ENCODE measurements at regions not wholly inside any gene's neighbourhood (a gene's known extent, or its start where the extent isn't known, plus 50 kb on each side); places are given as distances from the start of the nearest gene placed in this dataset.
"Not testable (repeated sequence)": the region's sequence is repeated elsewhere in the genome, so short reads cannot be mapped to it uniquely, and the experiment has no call there.

DNA sequence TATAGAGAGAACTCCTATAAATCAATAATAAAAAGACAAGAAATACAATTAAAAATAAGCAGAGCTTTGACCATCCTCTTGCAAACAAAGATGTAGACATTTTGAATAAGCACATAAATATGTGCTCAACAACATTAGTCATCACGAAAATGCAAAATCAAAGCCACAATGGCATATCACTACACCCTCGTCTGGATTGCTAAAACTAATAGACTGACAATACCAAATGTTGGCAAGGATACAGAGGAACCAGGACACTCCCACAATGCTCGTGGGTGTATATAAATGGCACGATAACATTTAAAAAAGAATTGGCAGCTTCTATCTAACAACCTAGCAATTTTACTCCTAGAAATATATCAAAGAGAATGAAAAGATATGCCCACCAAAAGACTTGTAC is 530.8 kb downstream of the HAPSTR1 start:
- in situ Hi-C loops (cut with HindIII; ENCODE audit: low sequenced_read_pairs): no loop called here
- DNase-seq (ENCODE audit: low spot score): no peak

DNA sequence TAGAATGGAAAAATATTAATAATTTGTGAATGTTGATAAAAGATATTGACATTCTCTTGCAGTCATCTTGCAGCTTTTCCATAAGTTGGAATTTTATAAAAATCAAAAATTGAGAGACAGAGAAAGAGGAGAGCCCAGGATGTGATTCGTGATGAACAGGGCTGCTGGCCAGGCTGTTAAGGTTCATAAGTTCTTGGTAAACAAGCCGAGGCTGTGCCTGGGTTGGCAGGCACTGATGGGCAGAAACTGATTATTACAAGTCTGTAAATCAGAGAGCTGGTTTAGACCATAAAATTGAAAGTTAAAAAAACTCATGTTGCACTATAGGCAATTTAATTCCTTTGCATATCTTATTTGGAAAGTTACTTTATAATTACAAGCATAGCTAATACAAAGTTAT is 533.7 kb downstream of the HAPSTR1 start:
- in situ Hi-C loops (cut with HindIII; ENCODE audit: low sequenced_read_pairs): no loop called here

DNA sequence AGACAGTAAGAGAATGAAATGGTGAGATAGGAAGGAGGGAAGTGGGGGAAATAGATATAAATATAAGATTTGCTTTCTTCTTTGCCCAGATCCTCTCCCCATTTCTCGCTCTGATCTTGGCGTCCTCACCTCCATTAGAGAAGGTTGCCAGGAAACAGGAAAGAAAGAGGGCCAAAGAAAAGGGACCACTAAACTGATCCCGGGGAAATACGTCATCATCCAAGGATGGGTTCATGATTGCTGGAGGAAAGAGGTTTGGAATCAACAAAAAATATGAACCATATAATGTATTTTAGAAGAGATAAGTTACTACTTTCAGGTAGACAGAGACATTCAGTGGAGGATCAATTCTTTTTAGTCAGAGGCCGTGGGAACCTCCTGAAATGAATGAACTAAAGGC is 536.0 kb downstream of the HAPSTR1 start:
- in situ Hi-C loops (cut with HindIII; ENCODE audit: low sequenced_read_pairs): no loop called here
- no peak for DNase-seq (ENCODE audit: low spot score)

More for the DNA sequence above, 533.7 kb downstream of the HAPSTR1 start:
- DNase-seq (ENCODE audit: low spot score): no peak

DNA sequence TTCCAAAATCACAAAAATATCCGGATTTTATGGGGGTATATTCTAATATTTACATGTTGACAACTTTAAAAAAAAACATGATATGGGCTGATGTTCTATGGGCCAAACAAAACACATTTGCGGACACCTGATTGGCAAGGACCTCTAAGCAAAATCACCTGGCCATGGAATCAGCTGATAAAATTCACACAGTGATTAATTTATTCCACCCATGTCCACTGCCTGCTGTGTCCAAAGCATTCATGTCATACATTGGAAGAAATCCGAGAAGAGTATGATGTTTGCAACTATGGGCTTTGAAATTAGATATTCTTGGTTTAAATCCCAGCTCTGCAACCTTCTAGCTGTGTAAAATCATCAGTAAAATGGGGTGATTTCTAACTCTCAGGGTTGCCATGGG is 538.7 kb downstream of the HAPSTR1 start:
- no peak for DNase-seq (ENCODE audit: low spot score)
- in situ Hi-C loops (cut with HindIII; ENCODE audit: low sequenced_read_pairs): no loop called here

DNA sequence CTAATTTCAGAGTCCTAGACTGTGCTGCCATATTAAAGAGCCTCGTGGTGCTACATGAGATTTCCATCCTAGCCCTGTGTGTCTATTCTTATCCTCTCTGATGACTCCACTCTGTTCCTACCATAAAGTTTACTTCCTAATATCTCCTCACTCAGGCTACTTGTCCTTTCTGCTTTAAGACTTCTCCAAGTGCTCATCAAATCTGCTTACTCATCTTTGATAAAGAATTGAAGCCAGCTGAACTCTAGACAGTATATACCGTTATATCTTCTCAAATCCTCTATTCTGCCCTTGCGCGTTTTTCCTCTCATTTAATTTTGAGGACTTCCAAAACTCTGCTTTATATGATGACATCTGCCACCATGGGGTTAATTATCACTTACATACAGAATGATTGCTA is 539.5 kb downstream of the HAPSTR1 start:
- DNase-seq (ENCODE audit: low spot score): no peak
- in situ Hi-C loops (cut with HindIII; ENCODE audit: low sequenced_read_pairs): no loop called here

DNA sequence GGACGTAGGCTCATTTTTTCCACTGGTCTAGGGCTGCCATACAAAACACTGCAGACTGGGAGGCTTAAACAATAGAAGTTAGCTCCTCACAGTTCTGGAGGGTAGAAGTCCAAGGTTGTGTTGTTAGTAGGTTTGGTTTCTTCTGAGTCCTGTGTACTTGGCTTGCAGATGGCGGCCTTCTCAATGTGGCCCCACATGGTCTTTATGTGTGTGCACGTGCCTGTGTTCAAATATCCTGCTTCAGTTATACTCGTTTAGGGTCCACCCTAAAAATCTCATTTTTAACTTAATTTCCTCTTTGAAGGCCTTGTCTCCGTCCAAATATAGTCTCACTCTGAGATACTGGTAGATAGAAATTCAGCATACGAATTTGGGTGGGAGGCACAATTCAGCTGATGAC is 542.4 kb downstream of the HAPSTR1 start:
- in situ Hi-C loops (cut with HindIII; ENCODE audit: low sequenced_read_pairs): no loop called here

DNA sequence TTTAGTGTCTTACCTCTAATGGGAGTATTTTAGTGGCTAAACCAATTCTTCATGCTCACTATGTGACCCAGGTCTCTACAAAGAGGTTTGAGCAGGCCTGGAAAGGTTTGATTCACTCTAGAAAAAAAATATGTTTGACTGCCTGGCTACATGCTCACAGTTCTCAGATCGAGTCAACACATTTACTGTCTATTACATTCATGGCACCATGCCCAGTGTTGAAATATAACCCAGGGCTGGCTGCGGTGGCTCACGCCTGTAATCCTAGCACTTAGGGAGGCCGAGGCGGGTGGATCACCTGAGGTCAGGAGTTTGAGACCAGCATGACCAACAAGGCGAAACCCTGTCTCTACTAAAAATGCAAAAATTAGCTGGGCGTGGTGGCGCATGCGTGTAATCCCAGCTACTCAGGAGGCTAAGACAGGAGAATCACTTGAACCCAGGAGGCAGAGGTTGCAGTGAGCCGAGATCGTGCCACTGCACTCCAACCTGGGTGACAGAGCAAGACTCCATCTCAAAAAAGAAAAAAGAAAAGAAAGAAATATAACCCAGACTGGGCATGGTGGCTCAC is 543.8 kb downstream of the HAPSTR1 start:
- in situ Hi-C loops (cut with HindIII; ENCODE audit: low sequenced_read_pairs): not testable (repeated sequence)

More for the DNA sequence above, 542.4 kb downstream of the HAPSTR1 start:
- DNase-seq (ENCODE audit: low spot score): no peak

DNA sequence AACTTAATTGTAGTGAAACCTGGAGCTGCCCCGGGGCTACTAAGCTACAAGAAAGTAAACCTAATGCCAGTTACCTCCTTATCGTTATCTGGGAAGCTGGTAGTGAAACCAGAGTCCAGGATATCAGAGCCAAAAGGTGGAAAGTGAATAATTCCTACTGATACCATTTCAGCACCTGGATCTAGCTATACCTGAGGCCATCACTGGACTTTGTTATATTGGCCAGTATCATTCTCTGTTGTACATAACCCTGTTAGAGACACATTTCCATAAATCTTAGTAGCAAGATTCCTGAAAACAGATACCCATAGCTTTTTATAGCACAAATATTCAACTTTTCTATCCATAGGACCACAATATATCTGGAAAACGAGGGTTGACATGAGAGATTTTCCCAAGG is 538.0 kb downstream of the GRIN2A start:
- in situ Hi-C loops (cut with HindIII; ENCODE audit: low sequenced_read_pairs): no loop called here
- no peak for DNase-seq (ENCODE audit: low spot score)

More for the DNA sequence above, 543.8 kb downstream of the HAPSTR1 start:
- not testable (repeated sequence) for DNase-seq (ENCODE audit: low spot score)

DNA sequence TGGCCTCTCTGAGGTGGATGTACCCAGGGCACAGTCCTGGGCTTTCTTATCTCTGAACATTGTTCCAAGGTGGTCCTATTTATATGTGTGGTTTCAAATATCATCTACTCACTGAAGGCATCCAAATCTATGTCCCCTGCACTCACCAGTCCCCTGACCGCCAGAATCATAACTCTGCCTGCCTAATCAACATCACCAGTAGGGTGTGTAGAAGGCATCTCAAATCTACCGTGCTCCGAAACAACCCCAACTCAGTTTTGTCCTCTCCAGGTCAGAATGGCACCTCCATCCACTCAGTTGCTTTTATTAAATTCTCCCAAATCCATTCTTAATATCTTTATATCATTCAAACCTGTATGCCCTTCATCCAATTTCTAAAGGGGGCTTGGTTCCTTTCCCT is 536.3 kb downstream of the GRIN2A start:
- DNase-seq (ENCODE audit: low spot score): peak; percentile 4
- in situ Hi-C loops (cut with HindIII; ENCODE audit: low sequenced_read_pairs): no loop called here

DNA sequence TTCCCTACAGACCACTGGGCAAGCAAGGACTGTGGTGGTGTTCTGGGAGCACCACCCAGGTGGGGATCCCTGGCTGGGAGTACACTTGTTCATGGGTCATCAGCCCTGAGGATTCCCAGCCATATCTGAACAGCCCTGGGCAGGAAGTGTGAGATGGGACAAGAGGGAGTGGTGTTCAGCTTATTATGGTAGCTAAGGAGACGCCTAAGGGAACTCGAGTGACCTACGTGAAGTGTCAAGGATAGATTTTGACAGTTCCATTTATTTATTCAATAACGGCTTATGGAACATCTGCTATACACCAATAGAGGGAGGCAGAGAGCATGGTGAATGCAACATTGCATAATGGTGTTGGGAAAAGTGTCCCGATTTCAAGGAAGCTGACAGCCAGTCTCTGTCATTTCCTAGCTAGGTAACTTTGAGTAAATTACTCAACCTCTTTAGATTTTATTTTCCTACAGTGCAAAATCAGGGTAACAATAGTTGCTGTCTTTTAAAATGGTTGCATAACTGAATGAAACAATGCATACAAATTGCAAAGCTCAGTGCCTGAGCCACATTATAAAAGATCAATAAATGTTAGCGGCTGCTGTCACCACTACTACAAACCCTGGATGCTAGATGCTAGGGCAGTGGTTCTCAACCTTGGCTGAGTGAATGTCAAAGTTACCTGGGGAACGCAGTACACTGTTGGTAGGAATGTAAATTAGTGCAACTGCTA is 534.1 kb downstream of the GRIN2A start:
- peak; percentile 71 for DNase-seq (ENCODE audit: low spot score)
- in situ Hi-C loops (cut with HindIII; ENCODE audit: low sequenced_read_pairs): no loop called here

DNA sequence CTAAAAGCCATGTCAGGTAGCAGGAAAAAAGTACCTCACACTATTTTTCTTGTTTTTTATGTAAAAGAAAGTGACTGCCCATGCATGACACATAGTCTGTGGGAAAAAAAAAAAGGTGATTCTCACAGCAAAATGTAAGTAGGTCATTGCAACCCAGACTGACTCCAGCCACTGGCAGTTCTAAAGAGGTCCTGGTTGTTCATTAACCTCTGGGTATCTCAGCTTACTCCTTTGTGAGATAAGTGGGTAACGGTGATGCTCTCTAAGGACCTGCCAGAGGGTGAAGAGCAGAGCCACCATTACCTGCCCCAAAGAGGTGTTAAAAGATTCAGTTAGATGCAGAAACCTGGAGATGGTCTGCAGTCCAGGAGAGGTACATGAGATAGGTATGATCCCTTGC is 531.9 kb downstream of the GRIN2A start:
- DNase-seq (ENCODE audit: low spot score): no peak
- in situ Hi-C loops (cut with HindIII; ENCODE audit: low sequenced_read_pairs): no loop called here

DNA sequence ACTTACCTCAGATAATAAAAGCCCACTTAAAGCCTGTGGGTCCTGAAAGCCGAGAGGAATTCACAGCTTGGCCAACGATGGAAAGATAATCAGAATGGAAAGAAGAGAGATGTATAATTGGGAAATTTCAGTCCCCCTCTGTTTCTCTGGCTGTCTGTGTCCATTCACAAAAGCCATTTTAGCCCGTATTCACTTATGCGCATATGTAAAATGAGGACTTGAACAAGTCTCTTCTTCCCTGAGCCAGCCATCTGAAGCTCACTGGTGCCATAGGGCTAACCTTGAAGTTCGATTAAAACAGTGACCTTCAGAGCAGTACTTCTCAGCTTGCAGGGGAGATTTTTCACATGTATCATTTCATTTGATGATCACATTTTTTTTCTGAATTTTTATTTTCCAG is 527.2 kb downstream of the GRIN2A start:
- no peak for DNase-seq (ENCODE audit: low spot score)
- in situ Hi-C loops (cut with HindIII; ENCODE audit: low sequenced_read_pairs): no loop called here

DNA sequence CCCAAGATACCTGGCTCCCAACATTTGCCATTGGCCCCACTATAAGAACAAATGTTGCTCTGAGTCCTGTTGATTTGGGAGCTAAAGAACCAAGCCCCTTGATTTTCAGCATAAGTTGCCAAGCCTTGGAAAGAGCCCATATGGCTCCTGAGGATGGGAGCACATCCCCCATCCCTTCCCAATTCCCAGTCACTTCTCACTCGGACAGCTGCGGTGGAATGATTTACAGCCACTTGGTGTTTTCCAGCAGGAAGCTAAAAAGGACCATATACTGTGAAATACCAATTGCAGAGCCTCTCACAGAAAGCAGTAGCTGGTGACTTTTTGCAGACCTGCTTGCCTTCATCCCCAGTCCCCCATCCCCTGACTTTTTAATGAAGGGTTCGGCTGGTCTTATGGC is 524.6 kb downstream of the GRIN2A start:
- in situ Hi-C loops (cut with HindIII; ENCODE audit: low sequenced_read_pairs): no loop called here
- DNase-seq (ENCODE audit: low spot score): no peak

DNA sequence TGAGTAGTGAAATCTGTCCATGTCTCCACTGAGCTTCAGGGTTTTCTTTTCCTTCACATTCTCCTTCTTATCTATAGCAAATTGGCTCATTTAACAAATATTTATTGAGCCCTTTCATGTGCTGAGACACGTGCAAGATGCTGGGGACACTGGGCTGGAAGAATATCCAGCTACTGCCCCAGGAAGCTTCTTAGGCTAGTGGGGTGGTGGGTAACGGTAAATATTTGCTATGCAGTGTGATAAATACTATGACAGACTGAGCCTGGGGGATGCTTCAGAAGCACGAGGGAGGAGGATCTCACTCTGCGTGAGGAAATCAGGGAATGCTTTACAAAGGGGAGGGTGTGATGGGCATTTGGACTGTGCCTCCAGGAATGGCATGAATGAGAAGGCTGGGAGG is 524.1 kb downstream of the GRIN2A start:
- in situ Hi-C loops (cut with HindIII; ENCODE audit: low sequenced_read_pairs): no loop called here
- no peak for DNase-seq (ENCODE audit: low spot score)

DNA sequence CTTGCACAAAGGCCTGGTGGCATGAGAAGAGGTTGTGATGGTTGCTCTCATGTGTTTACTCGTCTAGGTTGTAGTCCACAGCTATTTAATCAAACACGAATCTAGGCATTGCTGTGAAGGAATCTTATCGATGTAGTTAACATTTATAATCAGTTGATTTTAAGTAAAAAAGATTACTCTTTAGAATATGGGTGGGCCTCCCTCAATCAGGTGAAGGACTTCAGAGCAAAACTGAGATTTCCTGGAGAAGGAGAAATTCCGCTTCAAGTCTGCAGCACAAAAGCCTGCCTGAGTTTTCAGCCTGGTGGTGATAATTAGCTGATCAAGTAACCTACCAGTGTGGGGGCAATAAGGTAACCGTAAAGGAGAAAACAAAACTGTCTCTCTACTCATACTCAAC is 523.6 kb downstream of the GRIN2A start:
- no peak for DNase-seq (ENCODE audit: low spot score)

DNA sequence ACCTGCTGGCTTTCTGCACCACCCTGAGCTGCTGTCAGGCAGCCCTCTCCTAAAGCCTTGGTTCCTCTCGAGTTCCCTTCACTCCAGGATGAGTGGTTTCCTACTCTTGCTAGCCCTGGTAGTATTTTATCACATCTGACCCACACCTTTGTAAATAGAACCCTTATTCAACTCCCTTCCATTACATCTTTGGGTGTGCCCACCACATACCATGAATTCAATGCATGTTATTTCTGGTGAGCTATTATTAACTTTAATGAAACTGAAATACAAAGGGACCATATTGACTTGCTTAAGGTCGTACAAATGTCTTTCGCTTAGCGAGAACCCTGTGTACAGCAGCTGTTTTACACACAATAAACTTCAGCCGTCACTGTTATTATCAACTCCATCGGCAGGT is 521.3 kb downstream of the GRIN2A start:
- in situ Hi-C loops (cut with HindIII; ENCODE audit: low sequenced_read_pairs): no loop called here
- no peak for DNase-seq (ENCODE audit: low spot score)

More for the DNA sequence above, 523.6 kb downstream of the GRIN2A start:
- in situ Hi-C loops (cut with HindIII; ENCODE audit: low sequenced_read_pairs): no loop called here

DNA sequence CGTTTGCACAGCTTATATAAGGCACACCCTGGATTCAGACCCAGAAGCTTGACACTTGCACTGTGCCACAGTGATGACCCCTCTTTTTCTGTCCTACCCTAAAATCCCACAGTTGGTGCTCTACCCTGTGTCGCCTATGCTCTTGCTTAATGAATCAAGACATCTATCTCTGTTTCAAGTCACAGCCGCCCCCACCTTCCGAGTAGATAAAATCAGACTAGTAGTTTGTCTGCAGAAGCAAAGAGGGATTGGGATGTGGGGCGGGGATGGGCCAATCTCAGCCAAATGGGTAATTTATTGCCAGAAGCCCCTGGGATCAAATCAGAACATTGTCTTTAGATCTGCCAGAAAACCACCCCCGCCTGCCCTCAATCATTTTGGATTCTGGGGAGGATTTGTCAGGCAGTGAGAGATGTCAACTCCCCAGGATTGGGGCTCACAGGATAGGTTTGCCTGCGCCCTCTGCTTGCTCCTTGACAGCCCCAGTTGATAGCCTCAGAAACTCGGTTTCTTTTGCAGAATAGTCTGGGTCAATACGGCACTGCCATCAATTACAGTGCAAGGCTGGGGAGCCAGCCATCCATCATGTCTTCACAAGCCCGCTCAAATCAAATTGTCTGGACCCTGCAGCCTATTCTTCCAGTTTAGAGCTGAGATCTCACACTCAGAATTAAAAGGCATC is 520.8 kb downstream of the GRIN2A start:
- in situ Hi-C loops (cut with HindIII; ENCODE audit: low sequenced_read_pairs): no loop called here
- no peak for DNase-seq (ENCODE audit: low spot score)

DNA sequence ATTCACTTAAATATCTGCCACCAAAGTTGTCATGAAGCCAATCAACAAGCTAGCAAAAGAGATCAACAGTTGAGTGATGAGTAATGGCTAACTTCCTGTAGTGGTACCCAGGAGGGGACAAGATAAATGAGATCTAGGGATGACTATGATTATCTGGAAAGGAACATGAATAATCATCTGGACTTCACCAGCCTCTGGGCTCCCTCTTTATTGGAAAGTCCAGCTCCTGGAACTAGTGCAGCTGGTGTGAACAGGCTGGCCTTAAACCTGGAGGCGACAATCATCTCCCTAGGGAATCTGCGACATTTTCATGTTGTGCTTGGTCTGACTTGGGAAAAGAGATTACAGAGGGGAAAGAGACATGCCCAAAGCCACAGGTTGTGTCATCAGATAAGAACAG is 518.6 kb downstream of the GRIN2A start:
- no peak for DNase-seq (ENCODE audit: low spot score)
- in situ Hi-C loops (cut with HindIII; ENCODE audit: low sequenced_read_pairs): no loop called here

DNA sequence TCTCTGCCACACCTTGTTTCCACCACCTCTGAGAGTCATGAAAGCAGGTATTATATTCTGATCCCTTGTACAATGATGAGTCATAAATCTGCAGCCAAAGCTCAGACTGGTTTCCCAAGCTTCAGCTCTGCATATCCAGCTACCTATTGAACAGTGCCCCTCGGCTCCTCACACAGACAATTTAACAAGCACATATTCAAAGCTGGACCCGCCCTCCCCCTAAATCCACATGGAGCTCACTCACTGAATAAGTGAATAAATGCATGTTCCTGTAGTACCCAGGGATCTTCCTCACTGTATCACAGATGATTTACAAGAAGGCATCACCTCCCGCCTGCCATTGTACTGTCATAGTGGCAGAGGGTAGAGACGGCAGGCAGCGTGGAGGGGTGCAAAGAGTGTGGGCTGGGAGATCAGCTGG is 516.4 kb downstream of the GRIN2A start:
- in situ Hi-C loops (cut with HindIII; ENCODE audit: low sequenced_read_pairs): no loop called here
- no peak for DNase-seq (ENCODE audit: low spot score)

DNA sequence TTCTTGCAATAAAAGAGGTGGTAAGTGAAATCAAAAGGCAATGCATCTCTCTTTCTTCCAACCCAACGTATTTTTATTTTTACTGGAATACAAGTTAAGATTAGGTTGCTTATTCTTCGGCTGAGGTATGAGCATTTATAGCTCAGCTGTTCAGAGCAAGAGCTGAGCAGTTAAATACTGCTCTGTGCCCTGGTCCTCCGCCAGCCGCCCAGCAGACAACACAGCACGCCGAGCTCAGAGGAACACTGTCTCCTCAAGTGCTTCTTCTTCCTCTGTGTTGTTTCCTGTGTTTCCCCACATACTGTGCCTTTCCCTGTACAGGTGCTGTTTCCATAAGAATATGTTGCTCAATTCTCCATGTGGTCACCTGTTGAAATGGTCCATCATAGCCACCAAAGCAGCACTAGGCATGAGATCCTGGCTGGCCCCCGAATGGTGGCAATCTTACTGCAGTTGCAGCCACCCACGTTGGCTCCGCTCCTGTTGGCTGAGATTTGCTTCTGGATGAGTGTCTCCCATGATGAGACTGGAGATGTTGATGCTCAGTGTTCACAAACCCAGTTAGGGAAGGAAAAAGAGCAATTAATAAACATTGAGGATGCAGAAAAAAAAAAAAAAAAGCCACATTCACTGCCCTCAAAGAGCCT is 515.3 kb downstream of the GRIN2A start:
- in situ Hi-C loops (cut with HindIII; ENCODE audit: low sequenced_read_pairs): no loop called here
- peak; percentile 76 for DNase-seq (ENCODE audit: low spot score)
